GM23248 (cell line): ENCODE measurements at regions not wholly inside any gene's neighbourhood (a gene's known extent, or its start where the extent isn't known, plus 50 kb on each side); places are given as distances from the start of the nearest gene placed in this dataset.

Experiments used
- DNase-seq: peaks from one replicate; pipeline ENCODE4 v3.0.0-alpha.2; 2015
- H2AFZ ChIP-seq: fragments of 200-600 bp; sonication (generic); 2 replicates; pipeline ENCODE4 v1.6.1; 2016; ENCODE audit warnings: antibody characterized with exemption
- H3F3A ChIP-seq: fragments of 200-600 bp; sonication (generic); 2 replicates; pipeline ENCODE4 v1.6.1; 2016; ENCODE audit warnings: mild to moderate bottlenecking, antibody characterized with exemption, mixed run types; ENCODE audit not compliant: insufficient read depth
- H3K27ac ChIP-seq: fragments of 200-600 bp; sonication (generic); 2 replicates; pipeline ENCODE4 v1.5.1; 2016; ENCODE audit warnings: mild to moderate bottlenecking
- H3K27me3 ChIP-seq: fragments of 200-600 bp; sonication (generic); replicated peaks from 2 replicates; pipeline ENCODE4 v1.6.1; 2016; ENCODE audit warnings: mild to moderate bottlenecking; ENCODE audit not compliant: insufficient read depth
- H3K36me3 ChIP-seq: fragments of 200-600 bp; sonication (generic); 2 replicates; pipeline ENCODE4 v1.6.1; 2016; ENCODE audit warnings: low read depth, mild to moderate bottlenecking
- H3K4me1 ChIP-seq: fragments of 200-600 bp; sonication (generic); 2 replicates; pipeline ENCODE4 v1.6.1; 2016; ENCODE audit warnings: mild to moderate bottlenecking; ENCODE audit not compliant: insufficient read depth
- H3K4me2 ChIP-seq: fragments of 200-600 bp; sonication (generic); one replicate; pipeline ENCODE4 v1.6.1; 2016; ENCODE audit warnings: mild to moderate bottlenecking; ENCODE audit not compliant: unreplicated experiment
- H3K4me3 ChIP-seq: fragments of 200-600 bp; sonication (generic); 2 replicates; pipeline ENCODE4 v1.5.1; 2016; ENCODE audit warnings: mild to moderate bottlenecking
- H3K79me2 ChIP-seq: fragments of 200-600 bp; sonication (generic); 2 replicates; pipeline ENCODE4 v1.6.1; 2016; ENCODE audit warnings: mild to moderate bottlenecking; ENCODE audit not compliant: insufficient read depth
- H3K9ac ChIP-seq: fragments of 200-600 bp; sonication (generic); 2 replicates; pipeline ENCODE4 v1.6.1; 2016; ENCODE audit warnings: mild to moderate bottlenecking
- H3K9me2 ChIP-seq: fragments of 200-600 bp; sonication (generic); 2 replicates; pipeline ENCODE4 v1.6.1; 2016; ENCODE audit warnings: mixed run types, mild to moderate bottlenecking, moderate library complexity; ENCODE audit not compliant: insufficient read depth
- H3K9me3 ChIP-seq: fragments of 200-600 bp; sonication (generic); one replicate; pipeline ENCODE4 v1.6.1; 2017; ENCODE audit warnings: low read depth
- H4K20me1 ChIP-seq: fragments of 200-600 bp; sonication (generic); 2 replicates; pipeline ENCODE4 v1.6.0; 2016; ENCODE audit not compliant: insufficient read depth
- EZH2 ChIP-seq: fragments of 200-600 bp; sonication (generic); IDR thresholded peaks from 2 replicates; pipeline ENCODE4 v1.6.1; 2018; ENCODE audit warnings: antibody characterized with exemption, mild to moderate bottlenecking; ENCODE audit not compliant: insufficient read depth, poor library complexity, severe bottlenecking
- EZH2phosphoT487 ChIP-seq: fragments of 200-600 bp; sonication (generic); IDR thresholded peaks from 2 replicates; pipeline ENCODE4 v1.6.1; 2018; ENCODE audit warnings: antibody characterized with exemption, moderate library complexity, mild to moderate bottlenecking, low read depth; ENCODE audit not compliant: insufficient read depth
- WGBS, 2 experiments: methylation state at CpG; one replicate each; pipeline ENCODE4 v1.1.6; 2015 to 2017; ENCODE audit warnings: low lambda C conversion rate in 2 of 2, low coverage in 1 of 2; ENCODE audit errors: missing lambda C conversion rate in 2 of 2; 5-methylcytosine and 5-hydroxymethylcytosine counted together
- in situ Hi-C: fragments of 300-500 bp; cut with MboI; formaldehyde crosslinking; loops from 2 replicates; pipeline ENCODE4 v1.15.0; 2020

DNA sequence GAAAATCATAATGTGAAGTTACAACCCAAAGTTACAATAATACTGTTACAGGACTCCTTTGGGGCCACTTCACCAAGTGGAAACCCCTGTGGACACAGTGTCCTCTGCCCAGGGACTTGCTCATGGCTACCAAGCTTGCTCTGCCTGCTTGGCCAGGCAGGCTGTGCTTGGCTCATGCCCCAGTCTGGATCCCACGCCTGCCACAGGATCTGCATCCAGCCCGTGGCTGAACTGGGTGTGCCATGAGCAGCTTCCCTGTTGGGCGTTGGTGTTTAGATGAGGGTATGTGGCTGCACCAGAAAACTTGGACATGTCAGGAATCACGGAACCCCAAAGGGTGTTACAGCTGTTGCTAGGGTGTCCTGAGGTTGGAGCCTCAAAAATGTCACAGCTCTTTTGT, 820.9 kb downstream of the SLC6A15 start:
- H3K4me3 ChIP-seq: no peak overlapping the region
- H3K27ac ChIP-seq: no peak overlapping the region
- no peaks in the 10 kb centered on the region for H3K27me3 ChIP-seq
- H3K4me2 ChIP-seq: no peak overlapping the region
- H3K36me3 ChIP-seq: no peaks in the 10 kb centered on the region
- 46 to 58% methylated on average over 4 of the region's 4 CpGs for WGBS, 2 experiments
- no peaks in the 10 kb centered on the region for H4K20me1 ChIP-seq
- no peak for DNase-seq
- no peaks in the 10 kb centered on the region for H3K4me1 ChIP-seq
- H3K9me2 ChIP-seq: no peaks in the 10 kb centered on the region; the same call in 1 of the 2 replicates
- no peaks in the 10 kb centered on the region for H3F3A ChIP-seq
- in situ Hi-C loops: no loop called here
- H3K79me2 ChIP-seq: no peaks in the 10 kb centered on the region
- H2AFZ ChIP-seq: no peak overlapping the region
- no peaks in the 10 kb centered on the region for H3K9me3 ChIP-seq
- TF ChIP-seq EZH2 (no peak), EZH2phosphoT487 (no peak)
- H3K9ac ChIP-seq: no peak overlapping the region

- no peak overlapping the region for H3K4me2 ChIP-seq
- in situ Hi-C loops: no loop called here
- 39 to 43% methylated on average over 4 of the region's 4 CpGs for WGBS, 2 experiments
Measured at GRCh38 chr12:84089356-84089755, 823.2 kb downstream of the SLC6A15 start.

GRCh38 chr12:84085046-84085445, 827.6 kb downstream of the SLC6A15 start:
- TF ChIP-seq EZH2 (no peak), EZH2phosphoT487 (no peak)
- H3K9me2 ChIP-seq: no peaks in the 10 kb centered on the region
- H3K79me2 ChIP-seq: no peaks in the 10 kb centered on the region
- no peak overlapping the region for H3K9ac ChIP-seq
- no peaks in the 10 kb centered on the region for H3K36me3 ChIP-seq
- H2AFZ ChIP-seq: no peak overlapping the region
- H4K20me1 ChIP-seq: no peaks in the 10 kb centered on the region
- H3F3A ChIP-seq: no peaks in the 10 kb centered on the region
- H3K4me3 ChIP-seq: no peak overlapping the region
- in situ Hi-C loops: no loop called here
- H3K9me3 ChIP-seq: no peaks in the 10 kb centered on the region
- 86 to 88% methylated on average over 3 of the region's 3 CpGs for WGBS, 2 experiments
- no peak overlapping the region for H3K27ac ChIP-seq
- no peaks in the 10 kb centered on the region for H3K27me3 ChIP-seq
- no peak for DNase-seq
- H3K4me2 ChIP-seq: no peak overlapping the region
- H3K4me1 ChIP-seq: 0 out of 2 replicates have a peak, but pooled peaks cover 2% of the 10 kb centered on the region

More at GRCh38 chr12:84089356-84089755, 823.2 kb downstream of the SLC6A15 start:
- no peaks in the 10 kb centered on the region; the same call in 1 of the 2 replicates for H3K9me2 ChIP-seq
- H3K79me2 ChIP-seq: no peaks in the 10 kb centered on the region
- H3K9ac ChIP-seq: no peak overlapping the region
- no peaks in the 10 kb centered on the region for H4K20me1 ChIP-seq
- no peaks in the 10 kb centered on the region for H3K4me1 ChIP-seq
- H3K4me3 ChIP-seq: no peak overlapping the region
- no peaks in the 10 kb centered on the region for H3K27me3 ChIP-seq
- DNase-seq: no peak
- H3K27ac ChIP-seq: no peak overlapping the region
- TF ChIP-seq EZH2 (no peak), EZH2phosphoT487 (no peak)
- no peaks in the 10 kb centered on the region for H3K36me3 ChIP-seq
- H3K9me3 ChIP-seq: no peaks in the 10 kb centered on the region
- peak overlapping the region; percentile 56; the same call in 1 of the 2 replicates for H2AFZ ChIP-seq
- H3F3A ChIP-seq: no peaks in the 10 kb centered on the region

DNA sequence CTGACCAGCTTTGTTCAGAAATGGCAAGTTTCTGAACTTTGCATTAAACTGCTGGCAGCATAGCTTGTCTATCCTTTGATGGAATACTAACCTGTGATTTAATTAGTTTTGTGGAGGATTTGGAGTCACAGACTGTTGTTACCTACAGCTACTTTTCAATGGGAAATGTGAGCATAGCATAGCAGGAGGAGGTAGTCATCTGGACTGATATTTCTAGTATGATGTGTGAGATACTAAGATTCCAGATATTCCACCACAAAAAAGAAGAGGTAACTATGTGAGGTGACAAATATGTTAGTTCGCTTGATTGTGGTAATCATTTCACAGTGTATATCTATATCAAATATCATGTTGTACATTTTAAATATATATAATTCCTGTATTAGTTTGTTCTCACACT, 833.0 kb downstream of the SLC6A15 start:
- Histone ChIP-seq H3K4me2 (peak overlapping the region; percentile 59), H3F3A (peaks cover 23% of the 10 kb centered on the region; the same call in 1 of the 2 replicates), H3K27ac (0 out of 2 replicates have a peak overlapping the region, but pooled peaks have one; percentile 8), H3K4me3 (0 out of 2 replicates have a peak overlapping the region, but pooled peaks have one; percentile 5), H3K9ac (no peak overlapping the region), H3K79me2 (no peaks in the 10 kb centered on the region), H3K27me3 (no peaks in the 10 kb centered on the region), H3K4me1 (peaks cover 35% of the 10 kb centered on the region), H4K20me1 (no peaks in the 10 kb centered on the region), H3K9me2 (no peaks in the 10 kb centered on the region), H2AFZ (peak overlapping the region; percentile 32), H3K9me3 (no peaks in the 10 kb centered on the region), H3K36me3 (no peaks in the 10 kb centered on the region)
- WGBS, 2 experiments: 65 to 79% methylated on average over 1 of the region's 1 CpG
- TF ChIP-seq EZH2phosphoT487: no peak
- no peak for TF ChIP-seq EZH2
- DNase-seq: peak; percentile 35
- in situ Hi-C loops: no loop called here

DNA sequence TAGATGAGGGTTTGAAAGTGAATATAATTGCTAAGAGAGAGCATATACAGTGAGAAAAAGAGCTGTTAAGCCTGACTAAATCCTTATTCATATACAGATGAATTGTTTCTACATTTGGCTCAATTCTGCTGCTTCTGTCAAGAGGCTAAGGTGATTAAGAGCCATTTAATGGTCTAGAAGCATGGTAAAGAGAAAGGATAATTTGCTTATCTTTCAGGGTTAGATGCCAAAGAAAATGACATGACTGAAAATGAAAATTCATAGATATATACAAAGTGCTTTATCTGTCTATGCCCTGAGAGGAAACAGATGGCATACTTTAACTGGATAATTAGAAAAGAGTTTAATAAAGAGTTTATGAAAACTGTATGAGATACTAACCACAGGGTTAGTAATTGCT, 834.9 kb downstream of the SLC6A15 start:
- H3F3A ChIP-seq: peaks cover 23% of the 10 kb centered on the region; the same call in 1 of the 2 replicates
- in situ Hi-C loops: no loop called here
- no peaks in the 10 kb centered on the region for H3K27me3 ChIP-seq
- no peaks in the 10 kb centered on the region for H3K79me2 ChIP-seq
- H3K36me3 ChIP-seq: no peaks in the 10 kb centered on the region
- TF ChIP-seq EZH2phosphoT487: no peak
- no peak for TF ChIP-seq EZH2
- H2AFZ ChIP-seq: no peak overlapping the region
- peaks cover 35% of the 10 kb centered on the region for H3K4me1 ChIP-seq
- no peak overlapping the region for H3K9ac ChIP-seq
- H3K4me2 ChIP-seq: no peak overlapping the region
- no peaks in the 10 kb centered on the region for H3K9me3 ChIP-seq
- H4K20me1 ChIP-seq: no peaks in the 10 kb centered on the region
- no peak overlapping the region for H3K4me3 ChIP-seq
- no peak overlapping the region for H3K27ac ChIP-seq
- DNase-seq: peak; percentile 17
- H3K9me2 ChIP-seq: no peaks in the 10 kb centered on the region
